ENCODE measurements at regions not wholly inside any gene's neighbourhood (a gene's known extent, or its start where the extent isn't known, plus 50 kb on each side); places are given as distances from the start of the nearest gene placed in this dataset.

DNA sequence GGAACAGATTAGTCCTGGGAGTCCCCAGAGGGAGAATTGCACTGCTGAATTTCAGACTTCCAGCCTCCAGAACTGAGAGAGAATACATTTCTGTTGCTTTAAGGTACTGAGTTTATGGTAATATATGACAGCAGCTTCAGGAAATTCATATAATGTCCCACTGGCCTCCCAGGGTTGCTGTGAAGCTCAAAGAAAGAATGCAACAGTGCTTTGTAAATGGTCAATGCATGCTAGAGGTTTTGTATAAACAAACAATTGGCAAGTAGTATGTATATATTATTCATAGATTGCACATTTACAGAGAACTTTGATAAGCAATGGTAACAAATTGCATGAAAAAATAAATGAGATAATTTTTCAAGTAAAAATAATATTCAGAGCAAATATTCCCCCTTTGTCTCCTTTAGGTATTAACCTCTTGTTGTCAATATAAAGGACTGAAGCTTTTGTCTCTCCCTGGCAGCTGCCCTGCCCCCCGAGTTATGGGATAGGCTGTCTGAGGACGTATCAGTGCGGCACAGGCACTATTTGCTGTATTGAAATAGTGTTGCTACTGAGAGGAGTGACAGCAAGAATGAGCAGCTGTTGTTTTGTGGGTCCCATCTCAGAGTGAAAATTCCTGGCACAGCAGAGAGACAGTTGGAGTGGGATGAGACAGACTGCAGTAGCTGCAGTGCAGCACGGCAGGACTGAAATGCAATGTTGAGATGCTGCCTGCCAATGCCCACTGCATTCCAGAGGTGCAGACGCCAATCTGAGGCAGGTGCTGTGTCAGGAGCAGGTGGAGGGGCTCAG is 194.2 kb upstream of the GLRA1 start:
- DNase-seq, result no peak
- H3K9me3 Mint-ChIP-seq, result peaks cover 6% of the 10 kb centered on the region
- no peak overlapping the region for H3K4me3 Mint-ChIP-seq
- H3K36me3 Mint-ChIP-seq (ENCODE audit: low read depth), result no peaks in the 10 kb centered on the region
- TF ChIP-seq, protein P1, sequence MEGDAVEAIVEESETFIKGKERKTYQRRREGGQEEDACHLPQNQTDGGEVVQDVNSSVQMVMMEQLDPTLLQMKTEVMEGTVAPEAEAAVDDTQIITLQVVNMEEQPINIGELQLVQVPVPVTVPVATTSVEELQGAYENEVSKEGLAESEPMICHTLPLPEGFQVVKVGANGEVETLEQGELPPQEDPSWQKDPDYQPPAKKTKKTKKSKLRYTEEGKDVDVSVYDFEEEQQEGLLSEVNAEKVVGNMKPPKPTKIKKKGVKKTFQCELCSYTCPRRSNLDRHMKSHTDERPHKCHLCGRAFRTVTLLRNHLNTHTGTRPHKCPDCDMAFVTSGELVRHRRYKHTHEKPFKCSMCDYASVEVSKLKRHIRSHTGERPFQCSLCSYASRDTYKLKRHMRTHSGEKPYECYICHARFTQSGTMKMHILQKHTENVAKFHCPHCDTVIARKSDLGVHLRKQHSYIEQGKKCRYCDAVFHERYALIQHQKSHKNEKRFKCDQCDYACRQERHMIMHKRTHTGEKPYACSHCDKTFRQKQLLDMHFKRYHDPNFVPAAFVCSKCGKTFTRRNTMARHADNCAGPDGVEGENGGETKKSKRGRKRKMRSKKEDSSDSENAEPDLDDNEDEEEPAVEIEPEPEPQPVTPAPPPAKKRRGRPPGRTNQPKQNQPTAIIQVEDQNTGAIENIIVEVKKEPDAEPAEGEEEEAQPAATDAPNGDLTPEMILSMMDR (IDR thresholded peaks at IDR 0.05), result no peak
- peaks cover 7% of the 10 kb centered on the region for H3K4me1 Mint-ChIP-seq
- H3K27me3 Mint-ChIP-seq (ENCODE audit: low read depth, poor library complexity), result peaks cover 4% of the 10 kb centered on the region
- no peak overlapping the region for H3K27ac Mint-ChIP-seq

DNA sequence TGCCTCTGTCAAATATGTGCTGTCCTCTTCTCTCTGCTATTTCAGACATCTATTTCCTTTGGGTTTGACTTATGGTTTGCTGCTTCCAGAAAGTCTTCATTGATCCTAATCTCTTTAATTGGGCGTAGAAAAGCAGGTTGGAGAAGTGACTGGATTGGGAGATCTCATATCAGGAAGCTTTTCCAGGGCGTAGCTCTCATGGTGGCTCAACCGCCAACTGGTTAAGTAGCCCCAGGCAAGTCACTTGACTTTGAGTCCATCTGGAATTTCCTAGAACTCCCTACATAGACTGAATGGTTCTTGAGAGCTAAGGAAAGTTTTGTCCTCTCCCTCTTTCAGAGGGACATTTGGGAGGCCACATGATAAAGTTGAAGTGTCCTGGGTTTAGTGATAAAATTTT is 192.3 kb upstream of the GLRA1 start:
- Mint-ChIP-seq H3K27me3 (ENCODE audit: low read depth, poor library complexity) (peaks cover 7% of the 10 kb centered on the region), H3K36me3 (ENCODE audit: low read depth) (no peaks in the 10 kb centered on the region)

DNA sequence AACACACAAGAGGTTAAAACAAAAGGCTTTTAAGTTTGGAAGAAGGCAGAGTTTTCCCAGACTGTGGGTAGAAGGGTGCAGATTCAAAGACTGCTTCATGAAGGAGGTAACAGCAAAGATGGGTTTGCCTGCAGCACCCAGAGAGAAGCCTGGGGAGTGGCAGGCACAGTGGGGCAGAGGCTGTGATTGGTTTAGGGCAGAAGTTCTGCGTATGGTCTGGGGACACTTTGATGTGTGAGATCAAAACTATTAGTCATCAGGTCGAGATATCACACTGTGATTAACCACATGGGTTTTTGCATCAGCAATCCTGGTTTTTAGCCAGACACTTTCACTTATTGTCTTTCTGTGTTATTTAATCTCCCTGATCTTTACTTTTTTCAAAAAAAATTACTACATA is 188.8 kb upstream of the GLRA1 start:
- H3K4me1 Mint-ChIP-seq, result no peaks in the 10 kb centered on the region
- DNase-seq, result no peak
- H3K9me3 Mint-ChIP-seq, result peaks cover 6% of the 10 kb centered on the region
- TF ChIP-seq, protein P1 (IDR thresholded peaks at IDR 0.05), result no peak
- H3K4me3 Mint-ChIP-seq, result no peak overlapping the region
- H3K27ac Mint-ChIP-seq, result no peak overlapping the region
- H3K27me3 Mint-ChIP-seq (ENCODE audit: low read depth, poor library complexity), result peaks cover 7% of the 10 kb centered on the region
- H3K36me3 Mint-ChIP-seq (ENCODE audit: low read depth), result no peaks in the 10 kb centered on the region

More for the DNA sequence above, 192.3 kb upstream of the GLRA1 start:
- H3K4me1 Mint-ChIP-seq, result no peaks in the 10 kb centered on the region
- DNase-seq, result no peak
- no peak overlapping the region for H3K27ac Mint-ChIP-seq
- no peak overlapping the region for H3K4me3 Mint-ChIP-seq
- TF ChIP-seq, protein P1 (IDR thresholded peaks at IDR 0.05), result no peak
- peaks cover 6% of the 10 kb centered on the region for H3K9me3 Mint-ChIP-seq

DNA sequence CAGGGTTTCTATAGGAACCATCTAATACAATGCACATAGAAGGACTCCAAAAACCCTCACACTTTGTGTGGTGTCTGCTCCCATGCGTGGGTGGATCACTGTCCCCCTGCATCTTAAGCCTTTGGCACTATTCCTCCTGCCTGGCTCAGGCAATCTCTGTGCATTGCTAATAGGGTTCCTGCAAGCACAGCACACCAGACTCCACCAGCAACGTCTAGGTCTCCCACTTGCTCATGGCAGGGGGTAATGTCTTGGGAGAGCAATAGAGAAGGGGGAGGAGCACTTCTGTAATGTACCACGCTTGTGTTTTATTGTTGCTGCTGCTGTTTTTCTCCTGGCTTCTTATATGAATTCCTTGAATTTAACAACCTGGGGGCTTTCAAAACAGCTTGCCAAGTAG is 182.6 kb upstream of the GLRA1 start:
- Mint-ChIP-seq H3K27ac (no peak overlapping the region), H3K4me1 (peaks cover 10% of the 10 kb centered on the region), H3K9me3 (peaks cover 3% of the 10 kb centered on the region), H3K27me3 (ENCODE audit: low read depth, poor library complexity) (no peaks in the 10 kb centered on the region), H3K36me3 (ENCODE audit: low read depth) (no peaks in the 10 kb centered on the region), H3K4me3 (no peak overlapping the region)
- DNase-seq, result no peak
- TF ChIP-seq, protein P1 (IDR thresholded peaks at IDR 0.05), result no peak

DNA sequence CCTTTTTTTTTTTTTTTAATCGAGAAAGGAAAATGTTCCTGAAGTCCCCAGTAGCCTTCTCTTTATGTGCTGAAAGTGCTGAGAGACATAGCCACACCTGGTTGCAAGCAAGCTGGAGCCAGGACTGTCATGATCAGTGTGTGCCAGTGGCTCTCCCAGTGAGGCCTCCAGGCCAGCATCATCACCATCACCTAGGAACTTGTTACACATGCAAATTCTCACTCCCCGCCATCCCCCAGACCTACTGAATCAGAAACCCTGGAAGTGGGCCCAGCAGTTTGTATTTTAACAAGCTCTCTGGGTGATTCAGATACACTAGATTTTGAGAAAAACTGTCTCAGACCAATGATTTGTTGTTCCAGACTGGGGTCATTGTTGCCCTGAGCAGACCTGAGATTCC is 181.9 kb upstream of the GLRA1 start:
- DNase-seq, result no peak
- Mint-ChIP-seq H3K36me3 (ENCODE audit: low read depth) (no peaks in the 10 kb centered on the region), H3K27ac (no peak overlapping the region), H3K27me3 (ENCODE audit: low read depth, poor library complexity) (no peaks in the 10 kb centered on the region), H3K9me3 (peaks cover 3% of the 10 kb centered on the region), H3K4me1 (peaks cover 10% of the 10 kb centered on the region), H3K4me3 (no peak overlapping the region)
- TF ChIP-seq, protein P1 (IDR thresholded peaks at IDR 0.05), result no peak

DNA sequence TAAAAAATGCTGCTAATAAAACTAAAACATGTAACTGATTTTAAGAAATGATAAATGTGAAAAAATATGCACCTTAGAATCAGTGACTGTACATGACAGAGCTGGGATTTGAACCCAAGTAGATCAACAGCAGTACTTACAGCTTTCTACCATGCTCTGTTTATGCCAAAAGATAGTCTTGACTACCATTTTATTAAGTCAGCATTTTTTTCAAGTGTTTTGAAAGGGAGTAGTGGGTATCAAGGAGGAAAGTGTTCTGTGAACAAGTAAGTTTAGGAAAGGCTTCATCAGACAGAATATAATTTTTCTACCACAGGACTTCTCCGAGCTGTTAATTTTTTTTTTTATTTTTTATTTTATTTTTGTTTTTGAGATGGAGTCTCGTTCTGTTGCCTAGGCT is 180.4 kb upstream of the GLRA1 start:
- Mint-ChIP-seq H3K27me3 (ENCODE audit: low read depth, poor library complexity) (no peaks in the 10 kb centered on the region), H3K36me3 (ENCODE audit: low read depth) (no peaks in the 10 kb centered on the region), H3K9me3 (peaks cover 3% of the 10 kb centered on the region), H3K4me1 (peaks cover 15% of the 10 kb centered on the region), H3K27ac (no peak overlapping the region), H3K4me3 (no peak overlapping the region)
- TF ChIP-seq, protein P1 (IDR thresholded peaks at IDR 0.05), result no peak
- no peak for DNase-seq
